ENCODE measurements at regions not wholly inside any gene's neighbourhood (a gene's known extent, or its start where the extent isn't known, plus 50 kb on each side); places are given as distances from the start of the nearest gene placed in this dataset.
A peak's percentile ranks its signal among the peaks of the same experiment; 100 is the strongest.

DNA sequence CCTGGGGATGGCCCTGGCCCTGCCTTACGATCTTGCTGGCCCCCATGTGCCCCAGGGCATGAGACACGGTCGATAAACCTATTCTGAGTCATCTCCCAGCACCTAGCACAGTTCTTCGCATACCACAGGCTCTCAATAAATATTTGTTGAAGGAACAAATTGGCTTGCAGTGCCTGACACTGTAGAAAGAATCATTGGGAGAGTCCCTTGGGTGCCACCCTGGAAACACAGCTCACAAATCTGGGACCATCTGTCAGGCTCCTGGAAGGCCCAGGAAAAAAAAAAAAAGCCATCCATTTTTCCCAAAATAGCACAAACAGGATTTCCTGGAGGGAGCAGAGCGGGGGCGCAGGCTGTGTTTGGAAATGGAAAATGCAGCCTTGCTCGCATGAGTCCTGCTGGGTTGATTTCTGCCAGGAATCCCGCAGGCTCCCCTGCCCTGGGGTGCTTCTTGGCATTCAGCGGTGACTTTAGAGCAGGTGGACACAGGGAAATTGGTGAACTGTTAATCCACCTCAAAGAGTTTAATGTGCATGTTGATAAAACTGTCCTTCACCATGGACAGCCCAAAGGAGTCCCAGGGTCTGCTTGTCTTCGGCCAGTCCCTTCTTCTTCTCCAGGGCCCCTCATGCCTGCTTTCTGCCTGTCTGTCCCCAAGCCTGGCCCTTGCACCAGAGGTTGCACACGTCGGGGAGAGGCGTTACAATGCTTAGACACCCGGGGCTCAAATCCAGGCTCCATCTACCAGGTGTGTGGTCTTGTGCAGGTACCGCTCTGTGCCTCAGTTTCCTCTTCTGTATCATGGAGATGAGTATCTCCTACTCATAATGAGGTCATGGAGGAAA is 106.1 kb upstream of the RFLNA start:
- DNase-seq (ENCODE audit: low spot score), result no peak
- H4K8ac ChIP-seq (ENCODE audit: low read depth, low read length), result no peak overlapping the region
- no peak overlapping the region for H3K4me3 ChIP-seq (ENCODE audit: low read length in 2 of 2)
- H2BK15ac ChIP-seq (ENCODE audit: low read length), result no peak overlapping the region
- no peaks in the 10 kb centered on the region for H3K36me3 ChIP-seq (replicated peaks in 1 of 2; ENCODE audit: control insufficient read depth in 2 of 2, insufficient read depth in 2 of 2, low read length in 2 of 2)
- no peak overlapping the region for H2BK120ac ChIP-seq (ENCODE audit: low read depth, low read length)
- no peak overlapping the region for H3K14ac ChIP-seq (ENCODE audit: low read length)
- no peak overlapping the region for H2BK12ac ChIP-seq (ENCODE audit: low read length)
- H4K91ac ChIP-seq (ENCODE audit: low read depth, low read length, poor library complexity), result no peak overlapping the region
- no peak overlapping the region for H3K4ac ChIP-seq (ENCODE audit: low read length)
- peaks cover 9 to 13% of the 10 kb centered on the region in 2 donors for H3K4me1 ChIP-seq (ENCODE audit: control insufficient read depth in 2 of 2, insufficient read depth in 1 of 2, low read depth in 1 of 2, low read length in 2 of 2)
- H3K4me2 ChIP-seq (ENCODE audit: insufficient read depth, low read length, poor library complexity, severe bottlenecking), result no peak overlapping the region
- H3K9me3 ChIP-seq (replicated peaks in 1 of 2; ENCODE audit: control insufficient read depth in 2 of 2, insufficient read depth in 1 of 2, low read depth in 1 of 2, low read length in 2 of 2), result no peaks in the 10 kb centered on the region
- H3K23ac ChIP-seq (ENCODE audit: low read depth, low read length, poor library complexity), result no peak overlapping the region
- no peak overlapping the region for H2BK5ac ChIP-seq (ENCODE audit: low read length)
- H3K9ac ChIP-seq (ENCODE audit: low read depth, low read length, poor library complexity), result no peak overlapping the region
- peak overlapping the region; percentile 57 for H2AFZ ChIP-seq (ENCODE audit: low read length)
- H2AK5ac ChIP-seq (ENCODE audit: low read depth, low read length), result no peak overlapping the region
- H3K18ac ChIP-seq (ENCODE audit: low read length), result peak overlapping the region; percentile 67
- H3K79me1 ChIP-seq (ENCODE audit: low read depth, low read length), result no peaks in the 10 kb centered on the region
- no peaks in the 10 kb centered on the region for H3K27me3 ChIP-seq (ENCODE audit: control insufficient read depth in 3 of 3, insufficient read depth in 3 of 3, low read depth in 1 of 3, low read length in 3 of 3)
- H3K27ac ChIP-seq (replicated peaks; ENCODE audit: low read length), result no peak overlapping the region
- no CpG with 5 or more reads among the region's 15 CpGs for WGBS, 2 donors (ENCODE audit: extremely low coverage in 2 of 2, insufficient read length in 2 of 2, insufficient replicate concordance in 1 of 2)

DNA sequence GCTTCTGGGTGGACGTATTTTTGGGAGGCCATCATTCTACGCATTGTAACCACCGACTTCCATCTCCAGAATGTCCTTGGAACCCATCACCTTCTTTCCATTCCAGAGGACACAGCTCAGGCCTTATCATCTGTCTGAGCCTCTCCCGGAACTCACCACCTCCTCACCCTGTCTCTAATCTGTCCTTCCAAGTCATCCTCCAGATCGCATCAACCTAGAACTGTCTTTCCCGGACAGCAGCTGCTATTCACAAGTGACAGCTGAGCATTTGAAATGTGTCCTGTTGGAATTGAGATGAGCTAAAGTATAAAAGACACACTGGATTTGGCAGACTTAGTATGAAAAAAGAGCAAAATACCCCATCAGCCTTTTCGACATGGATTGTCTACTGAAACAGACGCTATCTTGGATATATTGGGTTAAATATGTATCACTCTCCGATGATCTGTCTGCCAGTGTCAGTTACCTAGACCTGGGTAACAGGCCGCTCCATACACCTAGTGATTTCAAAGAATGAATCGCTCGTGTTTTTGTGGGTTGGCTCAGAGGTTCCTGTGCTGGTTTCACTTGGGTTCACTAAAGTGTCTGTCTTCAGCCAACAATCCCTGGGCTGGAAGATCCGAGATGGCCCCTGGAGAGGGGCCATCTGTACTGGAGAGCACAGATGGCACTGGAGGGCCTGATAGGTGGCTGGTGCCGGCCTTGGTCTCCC is 104.4 kb upstream of the RFLNA start:
- Histone ChIP-seq H3K4ac (ENCODE audit: low read length) (no peak overlapping the region), H4K91ac (ENCODE audit: low read depth, low read length, poor library complexity) (no peak overlapping the region), H2BK5ac (ENCODE audit: low read length) (no peak overlapping the region), H3K4me1 (ENCODE audit: control insufficient read depth in 2 of 2, insufficient read depth in 1 of 2, low read depth in 1 of 2, low read length in 2 of 2) (peaks cover 6 to 11% of the 10 kb centered on the region in 2 donors), H3K4me2 (ENCODE audit: insufficient read depth, low read length, poor library complexity, severe bottlenecking) (no peak overlapping the region), H3K9ac (ENCODE audit: low read depth, low read length, poor library complexity) (no peak overlapping the region), H3K27ac (replicated peaks; ENCODE audit: low read length) (no peak overlapping the region), H2BK12ac (ENCODE audit: low read length) (no peak overlapping the region), H2AFZ (ENCODE audit: low read length) (peak overlapping the region; percentile 45), H3K23ac (ENCODE audit: low read depth, low read length, poor library complexity) (no peak overlapping the region), H3K14ac (ENCODE audit: low read length) (peak overlapping the region; percentile 22), H3K36me3 (replicated peaks in 1 of 2; ENCODE audit: control insufficient read depth in 2 of 2, insufficient read depth in 2 of 2, low read length in 2 of 2) (no peaks in the 10 kb centered on the region), H3K9me3 (replicated peaks in 1 of 2; ENCODE audit: control insufficient read depth in 2 of 2, insufficient read depth in 1 of 2, low read depth in 1 of 2, low read length in 2 of 2) (no peaks in the 10 kb centered on the region), H3K79me1 (ENCODE audit: low read depth, low read length) (no peaks in the 10 kb centered on the region), H4K8ac (ENCODE audit: low read depth, low read length) (no peak overlapping the region), H2AK5ac (ENCODE audit: low read depth, low read length) (no peak overlapping the region), H2BK120ac (ENCODE audit: low read depth, low read length) (no peak overlapping the region), H3K18ac (ENCODE audit: low read length) (no peak overlapping the region), H3K27me3 (ENCODE audit: control insufficient read depth in 3 of 3, insufficient read depth in 3 of 3, low read depth in 1 of 3, low read length in 3 of 3) (no peaks in the 10 kb centered on the region), H3K4me3 (ENCODE audit: low read length in 2 of 2) (no peak overlapping the region), H2BK15ac (ENCODE audit: low read length) (no peak overlapping the region)
- DNase-seq (ENCODE audit: low spot score), result no peak
- no CpG with 5 or more reads among the region's 14 CpGs for WGBS, 2 donors (ENCODE audit: extremely low coverage in 2 of 2, insufficient read length in 2 of 2, insufficient replicate concordance in 1 of 2)

- no peak overlapping the region for H4K91ac ChIP-seq (ENCODE audit: low read depth, low read length, poor library complexity)
- H3K4me3 ChIP-seq (ENCODE audit: low read length in 2 of 2), result no peak overlapping the region
- no CpG with 5 or more reads among the region's 3 CpGs for WGBS, 2 donors (ENCODE audit: extremely low coverage in 2 of 2, insufficient read length in 2 of 2, insufficient replicate concordance in 1 of 2)
- H3K4me1 ChIP-seq (ENCODE audit: control insufficient read depth in 2 of 2, insufficient read depth in 1 of 2, low read depth in 1 of 2, low read length in 2 of 2), result peaks cover 6 to 8% of the 10 kb centered on the region in 2 donors
- no peaks in the 10 kb centered on the region for H3K9me3 ChIP-seq (replicated peaks in 1 of 2; ENCODE audit: control insufficient read depth in 2 of 2, insufficient read depth in 1 of 2, low read depth in 1 of 2, low read length in 2 of 2)
- peak overlapping the region; percentile 55 for H3K18ac ChIP-seq (ENCODE audit: low read length)
- H2BK120ac ChIP-seq (ENCODE audit: low read depth, low read length), result no peak overlapping the region
- H2AK5ac ChIP-seq (ENCODE audit: low read depth, low read length), result no peak overlapping the region
- H3K36me3 ChIP-seq (replicated peaks in 1 of 2; ENCODE audit: control insufficient read depth in 2 of 2, insufficient read depth in 2 of 2, low read length in 2 of 2), result no peaks in the 10 kb centered on the region
- no peak overlapping the region for H3K9ac ChIP-seq (ENCODE audit: low read depth, low read length, poor library complexity)
- no peaks in the 10 kb centered on the region for H3K27me3 ChIP-seq (ENCODE audit: control insufficient read depth in 3 of 3, insufficient read depth in 3 of 3, low read depth in 1 of 3, low read length in 3 of 3)
- peak overlapping the region; percentile 22 for H3K14ac ChIP-seq (ENCODE audit: low read length)
- no peak overlapping the region for H4K8ac ChIP-seq (ENCODE audit: low read depth, low read length)
- no peak overlapping the region for H2BK5ac ChIP-seq (ENCODE audit: low read length)
- H3K4me2 ChIP-seq (ENCODE audit: insufficient read depth, low read length, poor library complexity, severe bottlenecking), result no peak overlapping the region
- H2BK12ac ChIP-seq (ENCODE audit: low read length), result no peak overlapping the region
- no peaks in the 10 kb centered on the region for H3K79me1 ChIP-seq (ENCODE audit: low read depth, low read length)
- H3K4ac ChIP-seq (ENCODE audit: low read length), result no peak overlapping the region
- no peak overlapping the region for H3K27ac ChIP-seq (replicated peaks; ENCODE audit: low read length)
- peak overlapping the region; percentile 45 for H2AFZ ChIP-seq (ENCODE audit: low read length)
- no peak overlapping the region for H2BK15ac ChIP-seq (ENCODE audit: low read length)
- DNase-seq (ENCODE audit: low spot score), result no peak
- H3K23ac ChIP-seq (ENCODE audit: low read depth, low read length, poor library complexity), result no peak overlapping the region
These were observed 103.9 kb upstream of the RFLNA start for GRCh38 chr12:124191024-124191359.

GRCh38 chr12:124191966-124192365 is 102.9 kb upstream of the RFLNA start:
- peaks cover 2 to 4% of the 10 kb centered on the region in 2 donors for H3K4me1 ChIP-seq (ENCODE audit: control insufficient read depth in 2 of 2, insufficient read depth in 1 of 2, low read depth in 1 of 2, low read length in 2 of 2)

More at GRCh38 chr12:124191966-124192365, 102.9 kb upstream of the RFLNA start:
- Histone ChIP-seq H3K9ac (ENCODE audit: low read depth, low read length, poor library complexity) (no peak overlapping the region), H3K27ac (replicated peaks; ENCODE audit: low read length) (no peak overlapping the region), H4K8ac (ENCODE audit: low read depth, low read length) (no peak overlapping the region), H3K79me1 (ENCODE audit: low read depth, low read length) (no peaks in the 10 kb centered on the region), H2BK12ac (ENCODE audit: low read length) (no peak overlapping the region), H3K36me3 (replicated peaks in 1 of 2; ENCODE audit: control insufficient read depth in 2 of 2, insufficient read depth in 2 of 2, low read length in 2 of 2) (no peaks in the 10 kb centered on the region), H3K4me3 (ENCODE audit: low read length in 2 of 2) (no peak overlapping the region), H2BK15ac (ENCODE audit: low read length) (no peak overlapping the region), H3K4me2 (ENCODE audit: insufficient read depth, low read length, poor library complexity, severe bottlenecking) (no peak overlapping the region), H2BK5ac (ENCODE audit: low read length) (no peak overlapping the region), H3K18ac (ENCODE audit: low read length) (no peak overlapping the region), H2AK5ac (ENCODE audit: low read depth, low read length) (peak overlapping the region; percentile 11), H4K91ac (ENCODE audit: low read depth, low read length, poor library complexity) (no peak overlapping the region), H3K14ac (ENCODE audit: low read length) (no peak overlapping the region), H3K4ac (ENCODE audit: low read length) (no peak overlapping the region), H2AFZ (ENCODE audit: low read length) (no peak overlapping the region), H3K27me3 (ENCODE audit: control insufficient read depth in 3 of 3, insufficient read depth in 3 of 3, low read depth in 1 of 3, low read length in 3 of 3) (no peaks in the 10 kb centered on the region), H3K23ac (ENCODE audit: low read depth, low read length, poor library complexity) (no peak overlapping the region), H3K9me3 (replicated peaks in 1 of 2; ENCODE audit: control insufficient read depth in 2 of 2, insufficient read depth in 1 of 2, low read depth in 1 of 2, low read length in 2 of 2) (peaks cover 0 to 5% of the 10 kb centered on the region in 2 donors), H2BK120ac (ENCODE audit: low read depth, low read length) (no peak overlapping the region)
- no peak for DNase-seq (ENCODE audit: low spot score)
- WGBS, 2 donors (ENCODE audit: extremely low coverage in 2 of 2, insufficient read length in 2 of 2, insufficient replicate concordance in 1 of 2), result no CpG with 5 or more reads among the region's 12 CpGs
